Stomach (tissue), 4 donors: ENCODE measurements at regions not wholly inside any gene's neighbourhood (a gene's known extent, or its start where the extent isn't known, plus 50 kb on each side); places are given as distances from the start of the nearest gene placed in this dataset.

ENCODE experiments used
- POLR2AphosphoS5 ChIP-seq, 3 donors: sonication (generic); formaldehyde crosslinking; IDR thresholded peaks; one replicate each; pipeline ENCODE4 v1.6.1; 2016; ENCODE audit warnings: antibody characterized with exemption in 3 of 3
- TF ChIP-seq, protein P1 (sequence below), 7 experiments: fragments of 450-650 bp in 4 of 7; fragments of 200-600 bp in 3 of 7; sonication (generic) in 3 of 7; IDR thresholded peaks; one replicate each; pipeline ENCODE4 v1.5.1; 2016 to 2019; ENCODE audit warnings: antibody characterized with exemption in 7 of 7, control low read depth in 2 of 7, mild to moderate bottlenecking in 1 of 7

DNA sequence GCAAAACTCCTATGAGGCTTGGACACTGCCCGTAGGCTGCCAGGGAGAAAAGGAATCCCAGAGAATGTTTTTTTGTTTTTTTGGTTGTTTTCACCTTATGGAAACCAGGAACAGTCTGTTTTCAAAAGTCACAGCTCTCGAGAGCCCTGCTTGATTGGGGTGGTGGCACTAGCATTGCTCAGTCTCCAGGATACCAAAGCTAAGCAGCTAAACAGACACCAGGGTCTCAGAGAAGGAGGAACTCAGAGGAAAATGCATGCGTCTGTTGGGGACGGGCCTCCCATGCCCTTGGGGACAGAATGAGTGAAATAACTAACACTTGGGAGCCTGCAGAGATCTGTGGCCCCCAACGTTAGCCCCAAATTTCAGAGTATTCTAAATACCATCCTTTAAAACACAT, 178.8 kb downstream of the SOX9 start:
- TF ChIP-seq, protein P1, sequence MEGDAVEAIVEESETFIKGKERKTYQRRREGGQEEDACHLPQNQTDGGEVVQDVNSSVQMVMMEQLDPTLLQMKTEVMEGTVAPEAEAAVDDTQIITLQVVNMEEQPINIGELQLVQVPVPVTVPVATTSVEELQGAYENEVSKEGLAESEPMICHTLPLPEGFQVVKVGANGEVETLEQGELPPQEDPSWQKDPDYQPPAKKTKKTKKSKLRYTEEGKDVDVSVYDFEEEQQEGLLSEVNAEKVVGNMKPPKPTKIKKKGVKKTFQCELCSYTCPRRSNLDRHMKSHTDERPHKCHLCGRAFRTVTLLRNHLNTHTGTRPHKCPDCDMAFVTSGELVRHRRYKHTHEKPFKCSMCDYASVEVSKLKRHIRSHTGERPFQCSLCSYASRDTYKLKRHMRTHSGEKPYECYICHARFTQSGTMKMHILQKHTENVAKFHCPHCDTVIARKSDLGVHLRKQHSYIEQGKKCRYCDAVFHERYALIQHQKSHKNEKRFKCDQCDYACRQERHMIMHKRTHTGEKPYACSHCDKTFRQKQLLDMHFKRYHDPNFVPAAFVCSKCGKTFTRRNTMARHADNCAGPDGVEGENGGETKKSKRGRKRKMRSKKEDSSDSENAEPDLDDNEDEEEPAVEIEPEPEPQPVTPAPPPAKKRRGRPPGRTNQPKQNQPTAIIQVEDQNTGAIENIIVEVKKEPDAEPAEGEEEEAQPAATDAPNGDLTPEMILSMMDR (IDR thresholded peaks at IDR 0.05): no peak
- no peak for TF ChIP-seq POLR2AphosphoS5 (IDR thresholded peaks at IDR 0.05)
